ENCODE measurements at regions not wholly inside any gene's neighbourhood (a gene's known extent, or its start where the extent isn't known, plus 50 kb on each side); places are given as distances from the start of the nearest gene placed in this dataset.

DNA sequence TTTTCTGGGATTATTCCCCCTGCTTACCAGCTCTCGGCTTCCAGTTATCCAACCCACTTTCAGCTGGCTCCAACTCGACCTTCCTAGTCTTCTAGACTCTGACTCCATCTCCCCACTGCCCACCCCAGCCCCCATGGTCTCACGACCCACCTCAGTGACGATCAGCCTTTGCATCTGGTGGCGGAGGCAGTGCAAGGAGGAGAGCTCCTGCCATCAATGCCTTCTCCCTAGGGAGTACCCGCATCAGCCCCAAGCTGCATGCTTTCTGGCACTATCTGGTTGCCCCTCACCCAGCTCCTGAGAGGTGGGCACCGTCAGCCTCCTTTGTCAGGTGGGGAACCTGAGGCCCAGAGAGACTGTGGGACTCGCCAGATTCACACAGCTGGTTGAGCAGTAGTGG is 72.6 kb upstream of the RPL38 start:
- Histone ChIP-seq H2BK120ac (replicated peaks; ENCODE audit: low read depth, low read length) (no peak overlapping the region), H3K79me2 (ENCODE audit: control insufficient read depth in 1 of 2, insufficient read depth in 2 of 2, low read length in 2 of 2) (no peaks in the 10 kb centered on the region), H3K9me3 (ENCODE audit: insufficient read depth in 2 of 2, low read depth in 1 of 2, low read length in 1 of 2) (no peaks in the 10 kb centered on the region), H3K14ac (ENCODE audit: insufficient read length) (no peak overlapping the region), H3K4ac (replicated peaks; ENCODE audit: insufficient read length, low read depth, low read length) (no peak overlapping the region), H3K18ac (ENCODE audit: extremely low read depth, low read length) (no peak overlapping the region), H4K8ac (ENCODE audit: extremely low read depth, insufficient read depth, low read length) (no peak overlapping the region), H2BK15ac (ENCODE audit: low read length) (no peak overlapping the region), H3K27me3 (replicated peaks in 1 of 4; ENCODE audit: control insufficient read depth in 3 of 4, extremely low read depth in 1 of 4, insufficient read depth in 3 of 4, low read length in 3 of 4) (no peaks in the 10 kb centered on the region), H3K23ac (ENCODE audit: insufficient read length) (no peak overlapping the region), H4K20me1 (replicated peaks in 1 of 2; ENCODE audit: control insufficient read depth in 1 of 2, insufficient read depth in 2 of 2, low read length in 2 of 2) (no peaks in the 10 kb centered on the region), H3K4me2 (ENCODE audit: insufficient read depth in 1 of 2, low read depth in 2 of 2, low read length in 2 of 2) (no peak overlapping the region), H4K91ac (replicated peaks; ENCODE audit: insufficient read length, low read length) (no peak overlapping the region), H3K36me3 (ENCODE audit: control insufficient read depth in 2 of 4, insufficient read depth in 4 of 4, low read length in 3 of 4) (no peaks in the 10 kb centered on the region), H3K4me1 (replicated peaks in 1 of 4; ENCODE audit: control insufficient read depth in 3 of 4, insufficient read depth in 4 of 4, low read length in 3 of 4) (peaks cover 0 to 4% (median 0%) of the 10 kb centered on the region in 4 experiments; a peak in 2 of 7 replicates), H3K27ac (ENCODE audit: low read depth, low read length) (no peak overlapping the region), H2BK12ac (ENCODE audit: low read depth, low read length) (no peak overlapping the region), H3K56ac (replicated peaks; ENCODE audit: insufficient read length, low read depth, low read length) (no peak overlapping the region), H3K23me2 (ENCODE audit: low read depth, low read length) (no peaks in the 10 kb centered on the region; the same call in 1 of the 2 replicates), H2BK5ac (ENCODE audit: low read depth, low read length) (no peak overlapping the region), H2BK20ac (ENCODE audit: low read length) (no peak overlapping the region), H3K9ac (replicated peaks in 1 of 4; ENCODE audit: extremely low read depth in 1 of 4, low read depth in 3 of 4, low read length in 3 of 4) (no peak overlapping the region), H3K79me1 (ENCODE audit: low read depth, low read length) (no peaks in the 10 kb centered on the region), H2AK5ac (ENCODE audit: low read depth, low read length) (no peak overlapping the region), H4K5ac (ENCODE audit: insufficient read length, low read depth, low read length) (no peak overlapping the region), H3K4me3 (ENCODE audit: extremely low read depth in 1 of 4, insufficient read depth in 2 of 4, low read depth in 3 of 4, low read length in 4 of 4) (no peak overlapping the region), H2AFZ (ENCODE audit: low read length) (no peak overlapping the region)
- no peak for DNase-seq (ENCODE audit: low read depth in 1 of 2, low spot score in 2 of 2)
- ChIA-PET POLR2A (ENCODE audit: partially characterized antibody) (interaction anchor here (2.9 kb wide), 1 partner anchor 73 kb away, joined by 9 read pairs; the partner anchor contains the start of gene RPL38), CTCF (ENCODE audit: partially characterized antibody) (interaction anchor here (0.9 to 3.3 kb wide), 9 partner anchors 9 to 180 kb away, joined by 3 to 20 read pairs (median 4); no protein-coding TSS in a partner anchor)
- 74% methylated on average over 7 of the region's 8 CpGs; no CpG with 5 or more reads in 1 of the 2 experiments for WGBS, 2 experiments (ENCODE audit: extremely low coverage in 1 of 2, insufficient coverage in 1 of 2, insufficient read length in 1 of 2, insufficient replicate concordance in 2 of 2, low coverage in 1 of 2, low lambda C conversion rate in 2 of 2, missing lambda C conversion rate in 1 of 2)
- TF ChIP-seq RXRA (IDR thresholded peaks at IDR 0.05; ENCODE audit: insufficient read depth, low read depth, low read length): no peak
- TF ChIP-seq SUZ12 (IDR thresholded peaks at IDR 0.05; ENCODE audit: low read length): no peak
- no peak for TF ChIP-seq BRCA1 (IDR thresholded peaks at IDR 0.05; ENCODE audit: low read depth, low read length)
- TF ChIP-seq USF2 (IDR thresholded peaks at IDR 0.05; ENCODE audit: low read length): no peak
- no peak for TF ChIP-seq JUN (IDR thresholded peaks at IDR 0.05; ENCODE audit: low read depth, low read length)
- no peak for TF ChIP-seq NANOG (IDR thresholded peaks at IDR 0.05; ENCODE audit: insufficient read depth, low read depth, low read length, poor library complexity, severe bottlenecking)
- no peak for TF ChIP-seq YY1 (IDR thresholded peaks at IDR 0.05; ENCODE audit: low read depth, low read length)
- no peak for TF ChIP-seq EP300 (IDR thresholded peaks at IDR 0.05; ENCODE audit: borderline replicate concordance in 1 of 2, low read depth in 2 of 2, low read length in 2 of 2)
- TF ChIP-seq CHD1 (IDR thresholded peaks at IDR 0.05; ENCODE audit: low read depth, low read length): no peak
- TF ChIP-seq SRF (IDR thresholded peaks at IDR 0.05; ENCODE audit: low read depth, low read length): no peak
- TF ChIP-seq SP1 (IDR thresholded peaks at IDR 0.05; ENCODE audit: low read depth, low read length): no peak
- FAIRE-seq: no peak
